Osteocyte (in vitro differentiated cells): ENCODE measurements at regions not wholly inside any gene's neighbourhood (a gene's known extent, or its start where the extent isn't known, plus 50 kb on each side); places are given as distances from the start of the nearest gene placed in this dataset.

ENCODE experiments used
- DNase-seq: peaks from one replicate; pipeline ENCODE4 v3.0.0; 2021; ENCODE audit warnings: mixed read lengths; ENCODE audit not compliant: unreplicated experiment; ENCODE audit errors: extremely low spot score
- H3K27ac Mint-ChIP-seq: one replicate; pipeline ENCODE4 v1.8.0; 2021; ENCODE audit warnings: mild to moderate bottlenecking, mixed read lengths; ENCODE audit not compliant: unreplicated experiment
- H3K27me3 Mint-ChIP-seq: one replicate; pipeline ENCODE4 v1.8.0; 2021; ENCODE audit warnings: mixed read lengths; ENCODE audit not compliant: unreplicated experiment
- H3K36me3 Mint-ChIP-seq: one replicate; pipeline ENCODE4 v1.8.0; 2021; ENCODE audit warnings: mixed read lengths; ENCODE audit not compliant: unreplicated experiment
- H3K4me1 Mint-ChIP-seq: one replicate; pipeline ENCODE4 v1.8.0; 2021; ENCODE audit warnings: mixed read lengths; ENCODE audit not compliant: unreplicated experiment
- H3K4me3 Mint-ChIP-seq: one replicate; pipeline ENCODE4 v1.8.0; 2021; ENCODE audit warnings: mild to moderate bottlenecking, moderate library complexity, mixed read lengths; ENCODE audit not compliant: unreplicated experiment
- H3K9me3 Mint-ChIP-seq: one replicate; pipeline ENCODE4 v1.8.0; 2021; ENCODE audit warnings: mixed read lengths; ENCODE audit not compliant: unreplicated experiment
- TF ChIP-seq, protein P1 (sequence below): fragments of 200-600 bp; sonication (generic); IDR thresholded peaks from 2 replicates; pipeline ENCODE4 v1.5.0; 2021; ENCODE audit warnings: antibody characterized with exemption, mild to moderate bottlenecking, moderate library complexity

DNA sequence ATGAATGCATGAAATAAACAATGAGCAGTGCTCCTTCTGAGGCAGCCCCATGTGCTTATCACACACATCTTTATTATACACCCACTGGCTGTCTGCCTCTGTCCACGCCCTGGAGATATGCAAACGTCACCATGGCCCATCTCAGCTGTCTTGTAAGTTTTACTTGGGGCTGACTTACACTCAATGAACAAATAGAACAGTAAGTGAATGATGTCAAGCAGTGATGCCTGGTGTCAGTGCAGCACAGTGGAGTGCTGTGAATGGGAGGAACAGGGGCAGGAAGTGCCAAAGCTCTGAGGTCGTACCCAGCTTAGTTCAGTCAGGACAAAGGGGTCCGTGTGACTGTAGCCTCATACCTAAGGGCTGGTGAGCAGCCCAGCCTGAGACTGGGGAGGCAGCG is 659.5 kb upstream of the HS6ST1 start:
- H3K27me3 Mint-ChIP-seq = no peaks in the 10 kb centered on the region
- DNase-seq = no peak
- H3K36me3 Mint-ChIP-seq = no peaks in the 10 kb centered on the region

DNA sequence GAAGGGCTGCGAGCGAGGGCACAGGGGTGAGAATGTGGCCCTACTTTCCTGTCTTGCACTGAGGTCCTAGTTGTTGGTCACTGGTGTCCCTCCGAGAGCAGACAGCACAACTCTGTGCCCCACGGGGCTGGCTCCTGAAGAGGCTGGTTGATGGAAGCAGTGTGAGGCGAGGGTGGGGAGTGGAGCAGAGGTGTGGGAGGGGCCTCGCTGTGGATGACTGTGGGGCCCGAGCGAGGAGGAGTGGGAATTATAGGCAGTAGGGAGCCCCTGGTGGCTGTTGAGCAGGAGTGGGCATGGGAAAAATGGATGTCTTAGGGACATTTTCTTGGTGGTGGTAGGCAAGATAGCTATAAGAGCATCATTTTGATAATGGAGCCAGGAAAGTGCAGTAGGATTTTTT is 660.5 kb upstream of the HS6ST1 start:
- H3K9me3 Mint-ChIP-seq = no peaks in the 10 kb centered on the region
- H3K4me3 Mint-ChIP-seq = no peak overlapping the region
- no peak for DNase-seq
- no peaks in the 10 kb centered on the region for H3K4me1 Mint-ChIP-seq
- H3K27me3 Mint-ChIP-seq = no peaks in the 10 kb centered on the region
- no peak overlapping the region for H3K27ac Mint-ChIP-seq
- TF ChIP-seq, protein P1, sequence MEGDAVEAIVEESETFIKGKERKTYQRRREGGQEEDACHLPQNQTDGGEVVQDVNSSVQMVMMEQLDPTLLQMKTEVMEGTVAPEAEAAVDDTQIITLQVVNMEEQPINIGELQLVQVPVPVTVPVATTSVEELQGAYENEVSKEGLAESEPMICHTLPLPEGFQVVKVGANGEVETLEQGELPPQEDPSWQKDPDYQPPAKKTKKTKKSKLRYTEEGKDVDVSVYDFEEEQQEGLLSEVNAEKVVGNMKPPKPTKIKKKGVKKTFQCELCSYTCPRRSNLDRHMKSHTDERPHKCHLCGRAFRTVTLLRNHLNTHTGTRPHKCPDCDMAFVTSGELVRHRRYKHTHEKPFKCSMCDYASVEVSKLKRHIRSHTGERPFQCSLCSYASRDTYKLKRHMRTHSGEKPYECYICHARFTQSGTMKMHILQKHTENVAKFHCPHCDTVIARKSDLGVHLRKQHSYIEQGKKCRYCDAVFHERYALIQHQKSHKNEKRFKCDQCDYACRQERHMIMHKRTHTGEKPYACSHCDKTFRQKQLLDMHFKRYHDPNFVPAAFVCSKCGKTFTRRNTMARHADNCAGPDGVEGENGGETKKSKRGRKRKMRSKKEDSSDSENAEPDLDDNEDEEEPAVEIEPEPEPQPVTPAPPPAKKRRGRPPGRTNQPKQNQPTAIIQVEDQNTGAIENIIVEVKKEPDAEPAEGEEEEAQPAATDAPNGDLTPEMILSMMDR = no peak
- H3K36me3 Mint-ChIP-seq = no peaks in the 10 kb centered on the region

More for the DNA sequence above, 659.5 kb upstream of the HS6ST1 start:
- no peaks in the 10 kb centered on the region for H3K4me1 Mint-ChIP-seq
- H3K9me3 Mint-ChIP-seq = no peaks in the 10 kb centered on the region
- no peak overlapping the region for H3K4me3 Mint-ChIP-seq
- TF ChIP-seq, protein P1 = no peak
- no peak overlapping the region for H3K27ac Mint-ChIP-seq

DNA sequence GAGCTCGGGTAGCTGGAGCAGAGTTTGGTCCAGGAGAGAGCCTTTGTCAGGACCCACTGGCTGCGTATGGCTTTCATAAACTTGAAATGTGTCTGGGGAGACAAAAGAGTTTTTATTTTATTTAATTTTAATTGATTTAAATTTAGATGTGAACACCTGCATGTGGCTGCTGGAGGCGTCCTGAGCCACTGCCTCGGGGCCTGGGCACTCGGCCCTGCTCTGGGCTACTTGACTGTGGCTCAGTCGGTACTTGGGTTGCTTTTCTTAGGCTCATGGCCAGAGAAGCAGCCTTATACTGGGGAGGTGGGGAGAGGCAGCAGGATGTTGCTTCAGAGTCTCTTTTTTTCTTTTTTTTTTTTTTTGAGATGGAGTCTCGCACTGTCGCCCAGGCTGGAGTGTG is 661.8 kb upstream of the HS6ST1 start:
- Mint-ChIP-seq H3K4me3 (no peak overlapping the region), H3K9me3 (no peaks in the 10 kb centered on the region), H3K36me3 (no peaks in the 10 kb centered on the region), H3K4me1 (no peaks in the 10 kb centered on the region), H3K27ac (no peak overlapping the region), H3K27me3 (no peaks in the 10 kb centered on the region)
- peak; percentile 71 for DNase-seq
- TF ChIP-seq, protein P1 = no peak

DNA sequence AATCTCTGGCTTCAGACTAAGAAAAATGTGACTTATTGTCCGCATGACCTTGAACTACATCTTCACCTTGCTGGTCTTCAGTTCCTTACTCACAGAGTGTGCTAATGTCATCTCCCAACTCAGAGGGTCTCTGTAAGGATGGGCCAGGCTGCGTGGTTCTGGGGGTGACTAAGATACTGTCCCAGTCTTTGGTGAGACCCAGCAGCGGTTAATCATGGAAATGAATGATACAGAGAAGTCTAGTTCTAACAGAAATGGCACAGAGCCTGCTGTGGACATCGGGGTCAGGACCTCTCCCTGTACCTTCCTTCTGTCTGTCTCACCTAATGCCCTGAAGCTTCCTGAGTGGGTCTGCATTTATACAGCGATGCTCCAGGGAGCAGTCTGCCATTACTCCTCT is 662.7 kb upstream of the HS6ST1 start:
- H3K4me3 Mint-ChIP-seq = no peak overlapping the region

DNA sequence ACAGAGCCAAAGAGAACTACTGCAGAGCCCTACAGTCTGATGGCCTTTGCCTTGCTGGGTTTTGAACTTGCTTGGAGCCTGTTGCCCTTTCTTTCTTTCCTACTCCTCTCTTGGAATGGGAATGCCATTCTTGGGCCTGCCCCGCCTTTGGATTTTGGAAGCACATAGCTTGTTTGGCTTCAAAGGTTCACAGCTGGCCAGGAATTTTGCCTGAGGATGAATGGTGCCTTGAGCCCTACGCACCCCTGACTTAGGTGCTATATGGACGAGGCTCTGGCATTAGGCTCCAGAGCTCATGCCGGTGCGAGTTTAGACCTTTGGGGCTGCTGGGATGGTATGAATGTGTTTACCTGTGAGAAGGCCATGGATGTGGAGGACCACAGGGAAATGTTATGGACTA is 663.3 kb upstream of the HS6ST1 start:
- H3K36me3 Mint-ChIP-seq = no peaks in the 10 kb centered on the region
- H3K4me3 Mint-ChIP-seq = no peak overlapping the region
- H3K27ac Mint-ChIP-seq = no peak overlapping the region
- H3K27me3 Mint-ChIP-seq = no peaks in the 10 kb centered on the region
- no peak for DNase-seq
- H3K4me1 Mint-ChIP-seq = no peaks in the 10 kb centered on the region
- no peaks in the 10 kb centered on the region for H3K9me3 Mint-ChIP-seq
- TF ChIP-seq, protein P1 = no peak

More for the DNA sequence above, 662.7 kb upstream of the HS6ST1 start:
- Mint-ChIP-seq H3K4me1 (no peaks in the 10 kb centered on the region), H3K9me3 (no peaks in the 10 kb centered on the region), H3K27ac (no peak overlapping the region), H3K36me3 (no peaks in the 10 kb centered on the region), H3K27me3 (no peaks in the 10 kb centered on the region)
- TF ChIP-seq, protein P1 = no peak
- DNase-seq = no peak
